ELF-1 (cell line): ENCODE measurements at regions not wholly inside any gene's neighbourhood (a gene's known extent, or its start where the extent isn't known, plus 50 kb on each side); places are given as distances from the start of the nearest gene placed in this dataset.
"Not testable (repeated sequence)": the region's sequence is repeated elsewhere in the genome, so short reads cannot be mapped to it uniquely, and the experiment has no call there.

Experiments
- DNase-seq: peaks from one replicate; pipeline ENCODE4 v3.0.0-alpha.2; 2016; ENCODE audit warnings: low read depth, low spot score

DNA sequence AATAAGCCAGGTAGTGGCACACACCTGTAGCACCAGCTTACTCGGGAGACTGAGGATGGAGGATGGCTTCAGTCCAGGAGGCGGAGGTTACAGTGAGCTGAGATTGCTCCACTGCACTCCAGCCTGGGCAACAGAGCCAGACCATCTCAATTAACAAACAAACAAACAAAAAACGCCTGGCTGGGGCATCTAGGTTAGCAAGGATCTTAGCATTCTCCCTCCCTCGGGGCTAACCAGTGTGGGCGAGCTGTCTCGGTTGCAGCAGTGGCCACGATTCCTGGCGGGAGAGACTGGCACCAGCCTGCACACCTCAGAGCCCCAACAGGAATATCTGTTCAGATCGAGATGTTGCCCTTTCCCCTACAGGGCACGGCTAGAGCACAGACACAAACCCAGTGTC lies 91.3 kb upstream of the KCTD7 start:
- no peak for DNase-seq

DNA sequence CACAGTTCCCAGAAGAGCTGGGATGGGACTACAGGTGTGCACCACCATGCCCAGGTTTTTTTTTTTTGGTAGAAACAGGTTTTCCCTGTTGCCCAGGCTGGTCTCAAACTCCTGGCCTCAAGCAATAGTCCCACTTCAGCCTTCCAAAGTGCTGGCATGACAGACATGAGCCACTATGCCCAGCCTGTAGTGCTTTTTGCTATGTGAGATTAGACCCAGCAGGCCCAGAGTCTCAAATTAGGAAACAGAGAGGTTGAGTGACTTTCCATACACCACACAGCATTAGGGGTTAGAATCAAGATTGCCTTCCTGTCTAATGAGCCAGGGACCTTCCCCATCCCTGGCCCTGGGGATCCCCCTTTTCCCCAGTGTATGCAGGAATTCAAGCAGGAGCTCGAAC lies 90.8 kb upstream of the KCTD7 start:
- DNase-seq, result peak; percentile 30

GRCh38 chr7:66539264-66539623 lies 89.4 kb upstream of the KCTD7 start:
- no peak for DNase-seq

DNA sequence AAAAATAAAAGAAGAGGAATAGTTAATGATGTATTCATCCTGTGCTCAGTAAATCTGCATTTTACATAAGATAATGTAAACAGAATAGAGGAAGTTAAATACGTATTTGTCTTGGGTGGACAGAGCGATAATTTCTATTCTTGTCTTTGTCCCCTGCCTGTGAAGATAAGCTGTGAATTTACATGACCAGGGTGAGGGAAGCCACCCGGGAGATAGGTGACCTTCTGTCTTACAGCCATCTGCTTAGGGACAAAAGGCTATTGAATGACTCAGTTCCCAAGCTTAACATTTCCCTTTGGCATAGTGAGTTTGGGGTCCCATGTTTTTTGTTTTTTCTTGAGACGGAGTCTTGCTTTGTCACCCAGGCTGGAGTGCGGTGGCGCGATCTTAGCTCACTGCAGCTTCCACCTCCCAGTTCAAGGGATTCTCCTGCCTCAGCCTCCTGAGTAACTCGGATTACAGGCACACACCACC lies 88.7 kb upstream of the KCTD7 start:
- DNase-seq, result no peak

DNA sequence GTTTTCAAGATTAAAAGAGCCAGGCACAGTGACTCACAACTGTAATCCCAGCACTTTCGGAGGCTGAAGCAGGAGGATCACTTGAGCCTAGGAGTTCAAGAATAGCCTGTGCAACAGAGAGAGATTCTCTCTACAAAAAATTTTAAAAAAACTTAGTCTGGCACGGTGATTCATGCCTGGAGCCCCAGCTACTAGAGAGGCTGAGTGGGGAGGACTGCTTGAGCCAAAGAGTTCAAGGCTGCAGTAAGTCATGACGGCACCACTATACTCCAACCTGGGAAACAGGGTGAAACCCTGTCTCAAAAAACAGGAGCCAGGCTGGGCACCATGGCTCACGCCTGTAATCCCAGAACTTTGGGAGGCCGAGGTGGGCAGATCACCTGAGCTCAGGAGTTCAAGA lies 86.6 kb upstream of the KCTD7 start:
- peak; percentile 23 for DNase-seq

DNA sequence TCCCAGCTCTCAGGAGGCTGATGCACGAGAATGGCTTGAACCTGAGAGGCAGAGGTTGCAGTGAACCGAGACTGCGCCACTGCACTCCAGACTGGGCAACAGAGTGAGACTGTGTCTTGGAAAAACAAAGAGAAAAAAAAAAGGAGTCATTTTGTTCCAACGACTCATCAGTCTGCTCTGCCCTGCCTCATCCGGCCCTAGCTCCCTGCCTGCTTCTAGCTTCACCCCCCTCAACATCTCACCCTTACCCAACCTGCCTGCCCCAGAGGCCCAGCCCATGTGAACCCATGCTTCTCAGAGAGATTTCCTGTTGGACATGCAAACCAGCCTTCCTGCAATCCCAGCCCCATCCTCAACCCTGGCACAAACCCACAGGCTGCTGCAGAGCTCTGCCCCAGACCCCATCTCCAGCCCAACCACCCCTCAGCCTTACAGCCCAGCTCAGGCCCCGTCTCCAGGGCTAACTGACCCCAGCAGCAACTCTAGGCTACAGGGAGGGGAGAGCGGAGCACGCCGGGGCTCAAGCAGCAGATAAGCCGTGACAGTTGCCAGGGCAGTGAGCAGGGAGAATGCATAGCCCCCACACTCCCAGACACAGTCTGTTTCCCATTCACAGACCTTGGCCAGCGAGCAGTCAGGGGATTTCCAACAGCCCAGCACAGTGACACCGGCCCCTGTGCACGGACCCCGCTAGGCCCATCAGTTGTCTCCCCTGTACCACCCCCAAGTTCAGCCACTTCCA lies 86.0 kb upstream of the KCTD7 start:
- DNase-seq, result peak; percentile 66

DNA sequence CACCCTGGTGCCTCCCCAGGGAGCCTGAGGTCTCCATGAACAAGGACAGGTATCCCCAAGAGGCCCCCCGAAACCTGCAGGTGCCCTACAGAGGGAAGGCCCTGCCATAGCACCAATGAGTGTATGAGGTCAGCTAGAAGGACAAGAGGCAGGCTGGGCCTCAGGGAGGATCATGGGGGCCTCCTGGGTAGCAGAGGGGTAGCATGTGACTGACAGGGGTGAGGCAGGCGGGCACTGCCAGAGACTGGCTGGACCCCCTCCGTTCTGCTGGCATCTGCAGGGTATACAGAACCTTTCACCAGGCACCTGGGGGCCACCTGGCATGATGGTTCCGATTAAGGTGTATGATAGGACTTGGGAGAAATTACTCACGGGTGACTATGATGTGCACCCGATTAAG lies 79.2 kb upstream of the KCTD7 start:
- no peak for DNase-seq

DNA sequence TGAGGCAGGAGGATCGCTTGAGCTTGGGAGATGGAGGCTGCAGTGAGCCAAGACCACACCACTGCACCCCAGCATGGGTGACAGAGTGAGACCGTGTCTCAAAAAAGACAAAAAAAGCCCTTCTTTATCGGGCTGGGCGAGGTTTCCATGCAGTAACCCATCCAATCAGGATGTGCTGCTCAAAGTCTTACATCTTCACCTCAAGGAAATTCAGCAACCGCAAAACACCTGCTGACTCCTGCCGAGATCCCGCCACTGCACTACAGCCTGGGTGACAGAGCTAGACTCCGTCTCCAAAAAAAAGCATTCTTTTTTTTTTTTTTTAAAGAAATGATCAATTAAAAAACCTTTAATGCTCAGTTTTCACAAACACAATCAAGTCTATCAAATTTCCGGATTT lies 75.7 kb upstream of the KCTD7 start:
- DNase-seq, result no peak

GRCh38 chr7:66553675-66554074 lies 75.0 kb upstream of the KCTD7 start:
- not testable (repeated sequence) for DNase-seq

- DNase-seq, result not testable (repeated sequence)
Observed at GRCh38 chr7:66554291-66554690, 74.4 kb upstream of the KCTD7 start.

GRCh38 chr7:66554842-66555430 lies 73.7 kb upstream of the KCTD7 start:
- not testable (repeated sequence) for DNase-seq

DNA sequence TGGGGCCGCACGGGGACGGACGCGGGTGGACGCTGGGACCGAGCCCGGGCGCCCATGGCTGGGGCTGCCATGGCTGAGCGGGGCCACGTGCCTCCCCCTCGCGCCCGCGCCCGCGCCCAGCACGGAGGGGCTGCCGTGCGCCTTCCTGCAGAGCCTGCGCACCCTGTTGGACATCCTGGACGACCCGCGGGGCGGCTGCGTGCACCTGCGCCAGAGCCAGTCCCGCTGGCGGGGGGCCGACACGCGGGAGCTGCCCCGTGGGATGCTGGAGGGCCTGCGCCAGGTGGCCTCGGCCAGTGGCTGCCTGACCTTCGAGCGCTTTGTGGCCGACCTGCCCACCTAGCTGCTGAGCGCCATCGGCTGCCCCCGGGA lies 72.5 kb upstream of the KCTD7 start:
- DNase-seq, result no peak

- no peak for DNase-seq
Observed at GRCh38 chr7:66556549-66557213, 72.0 kb upstream of the KCTD7 start.

DNA sequence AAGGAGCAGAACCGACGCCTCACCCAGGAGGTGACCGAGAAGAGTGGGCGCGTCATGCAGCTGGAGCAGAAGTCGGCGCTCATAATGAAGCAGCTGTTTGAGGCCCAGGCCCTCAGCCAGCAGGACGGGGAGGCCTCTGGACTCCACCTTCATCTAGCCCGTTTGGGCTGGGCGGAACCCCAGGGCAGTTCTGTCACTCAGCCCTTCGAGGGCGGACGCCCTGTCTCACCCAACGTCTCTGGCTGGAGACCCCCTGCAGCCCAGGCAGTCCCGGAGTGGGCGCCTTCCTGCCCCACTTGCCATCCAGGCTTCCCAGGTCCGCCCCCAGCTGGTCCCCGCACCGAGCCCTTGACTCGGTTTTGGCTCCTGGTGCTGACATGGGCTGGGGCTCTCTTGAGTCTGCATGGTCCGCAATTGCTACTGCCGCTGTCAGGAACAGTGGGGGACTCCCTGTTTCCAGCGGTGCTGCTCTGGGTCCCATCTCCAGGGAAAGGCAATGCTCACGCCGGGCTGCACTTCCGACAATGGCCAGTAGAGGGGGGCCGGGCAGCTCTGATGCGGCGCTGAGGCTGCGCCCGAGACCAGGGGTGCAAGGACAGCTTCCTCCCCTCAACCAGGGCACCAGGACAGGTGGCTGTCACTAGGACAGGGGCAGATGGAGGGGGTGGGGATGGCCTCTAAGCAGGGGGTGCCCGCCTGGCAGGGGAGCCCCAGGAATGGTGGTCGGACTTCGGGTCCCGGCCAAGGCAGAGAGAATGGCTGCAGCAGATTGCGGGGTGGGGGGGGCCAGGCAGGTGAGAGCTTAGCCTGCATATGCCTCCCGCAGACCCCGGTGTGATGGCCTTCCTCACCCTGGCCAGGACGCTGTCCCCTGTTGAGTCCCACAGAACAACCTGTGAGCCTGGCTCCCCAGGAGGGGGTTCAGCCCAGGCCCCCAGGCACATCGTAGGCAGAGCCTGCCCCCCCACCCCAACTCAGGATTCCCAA lies 71.2 kb upstream of the KCTD7 start:
- peak; percentile 78 for DNase-seq

DNA sequence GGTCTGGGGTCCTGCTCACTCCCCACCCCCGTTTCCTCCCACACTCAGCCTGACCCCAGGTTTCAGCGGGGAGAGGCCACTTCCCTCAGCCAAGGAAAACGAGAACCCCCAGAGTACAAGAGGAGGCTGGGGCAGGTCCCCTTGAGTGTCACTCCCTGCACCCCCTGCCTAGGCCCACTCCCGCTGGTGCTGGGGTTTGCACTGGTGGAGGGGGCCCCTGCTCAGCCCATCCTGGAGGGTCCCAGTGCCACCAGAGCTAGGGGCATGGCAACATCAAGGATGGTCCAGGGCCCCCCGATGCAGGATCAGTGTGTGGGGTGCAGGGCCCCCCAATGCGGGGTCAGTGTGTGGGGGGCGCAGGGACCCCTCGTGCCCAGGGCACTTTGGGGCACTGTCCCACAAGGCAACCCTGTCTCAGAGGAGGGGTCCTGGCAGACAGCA lies 70.5 kb upstream of the KCTD7 start:
- no peak for DNase-seq

- peak; percentile 26 for DNase-seq
Observed at GRCh38 chr7:66558660-66559465, 69.8 kb upstream of the KCTD7 start.

DNA sequence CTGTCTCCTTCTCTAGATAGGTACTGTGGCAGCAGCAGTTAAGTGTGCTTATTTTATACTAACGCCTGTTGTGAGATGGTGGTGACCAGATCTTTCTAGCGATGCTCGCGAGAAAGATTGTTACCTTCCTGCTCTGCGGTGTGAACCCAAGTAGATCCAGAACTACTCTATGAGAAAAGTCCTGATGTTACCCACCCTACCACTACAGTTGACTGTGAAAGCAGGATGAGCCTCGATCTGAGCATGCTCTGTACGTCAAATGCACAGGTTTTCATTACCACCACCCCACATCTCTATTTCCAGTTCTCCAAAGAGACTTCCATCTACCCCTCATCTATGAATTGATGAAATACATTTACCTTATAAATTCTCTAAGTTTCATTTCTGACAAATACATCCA lies 64.6 kb upstream of the KCTD7 start:
- DNase-seq, result no peak

GRCh38 chr7:66570179-66570578 lies 58.5 kb upstream of the KCTD7 start:
- DNase-seq, result not testable (repeated sequence)

DNA sequence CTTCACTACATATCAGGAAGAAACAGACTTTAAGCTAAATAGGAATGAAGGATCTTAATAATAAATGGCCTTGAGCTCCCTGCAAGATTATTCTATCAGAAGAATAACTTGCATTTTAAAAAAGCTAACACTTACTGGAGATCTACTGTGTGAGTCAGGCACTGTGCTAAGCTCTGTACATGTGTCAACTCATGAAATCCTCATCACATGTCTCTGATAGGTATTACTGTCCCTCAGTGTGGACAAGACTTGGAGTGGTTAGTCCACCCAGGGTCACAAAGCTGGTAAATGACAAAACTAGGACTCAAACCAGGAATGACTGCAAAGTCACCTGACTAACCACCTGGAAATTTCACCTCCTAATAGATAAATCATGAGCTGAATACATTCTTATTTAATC lies 57.1 kb upstream of the KCTD7 start:
- no peak for DNase-seq

GRCh38 chr7:66573782-66574495 lies 54.7 kb upstream of the KCTD7 start:
- not testable (repeated sequence) for DNase-seq
